ENCODE measurements at regions not wholly inside any gene's neighbourhood (a gene's known extent, or its start where the extent isn't known, plus 50 kb on each side); places are given as distances from the start of the nearest gene placed in this dataset.

DNA sequence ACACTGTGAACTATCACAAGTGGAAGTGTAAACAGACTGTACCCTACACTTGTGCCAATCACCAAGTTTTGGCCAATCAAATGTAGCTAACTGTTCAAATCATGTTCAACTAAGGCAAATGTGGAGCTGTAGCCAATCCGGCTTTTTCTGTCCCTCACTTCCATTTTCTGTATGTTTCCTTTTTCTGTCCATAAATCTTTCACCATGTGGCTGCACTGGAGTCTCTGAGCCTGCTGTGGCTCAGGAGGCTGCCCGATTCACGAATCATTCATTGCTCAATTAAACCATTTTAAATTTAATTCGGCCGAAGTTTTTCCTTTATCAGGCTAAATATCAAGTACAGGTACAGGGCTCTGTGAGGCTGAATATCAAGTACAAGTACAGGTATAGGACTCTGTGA, 216.5 kb downstream of the RFC3 start:
- TF ChIP-seq, protein P1, sequence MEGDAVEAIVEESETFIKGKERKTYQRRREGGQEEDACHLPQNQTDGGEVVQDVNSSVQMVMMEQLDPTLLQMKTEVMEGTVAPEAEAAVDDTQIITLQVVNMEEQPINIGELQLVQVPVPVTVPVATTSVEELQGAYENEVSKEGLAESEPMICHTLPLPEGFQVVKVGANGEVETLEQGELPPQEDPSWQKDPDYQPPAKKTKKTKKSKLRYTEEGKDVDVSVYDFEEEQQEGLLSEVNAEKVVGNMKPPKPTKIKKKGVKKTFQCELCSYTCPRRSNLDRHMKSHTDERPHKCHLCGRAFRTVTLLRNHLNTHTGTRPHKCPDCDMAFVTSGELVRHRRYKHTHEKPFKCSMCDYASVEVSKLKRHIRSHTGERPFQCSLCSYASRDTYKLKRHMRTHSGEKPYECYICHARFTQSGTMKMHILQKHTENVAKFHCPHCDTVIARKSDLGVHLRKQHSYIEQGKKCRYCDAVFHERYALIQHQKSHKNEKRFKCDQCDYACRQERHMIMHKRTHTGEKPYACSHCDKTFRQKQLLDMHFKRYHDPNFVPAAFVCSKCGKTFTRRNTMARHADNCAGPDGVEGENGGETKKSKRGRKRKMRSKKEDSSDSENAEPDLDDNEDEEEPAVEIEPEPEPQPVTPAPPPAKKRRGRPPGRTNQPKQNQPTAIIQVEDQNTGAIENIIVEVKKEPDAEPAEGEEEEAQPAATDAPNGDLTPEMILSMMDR (IDR thresholded peaks at IDR 0.05) = no peak
- TF ChIP-seq POLR2A (IDR thresholded peaks at IDR 0.05) = no peak

All from testis (tissue), 2 donors.